SK-N-SH treated with all-trans-retinoic acid at 6 μM for 48 hours (cell line): ENCODE measurements at regions not wholly inside any gene's neighbourhood (a gene's known extent, or its start where the extent isn't known, plus 50 kb on each side); places are given as distances from the start of the nearest gene placed in this dataset.

ENCODE experiments used
- ARNTL ChIP-seq: fragments of 450-650 bp; formaldehyde crosslinking; IDR thresholded peaks from 2 replicates; pipeline ENCODE4 v1.5.0; 2020; ENCODE audit warnings: low read depth, mild to moderate bottlenecking, moderate library complexity, borderline replicate concordance
- BACH2 ChIP-seq: fragments of 250-450 bp; sonication (Bioruptor Pico); IDR thresholded peaks from 2 replicates; pipeline ENCODE4 v1.9.0; 2021; ENCODE audit warnings: mild to moderate bottlenecking, borderline replicate concordance
- CSRNP3 ChIP-seq: fragments of 250-450 bp; sonication (Bioruptor Pico); IDR thresholded peaks from 2 replicates; pipeline ENCODE4 v1.5.1; 2021; ENCODE audit warnings: mild to moderate bottlenecking, moderate library complexity
- RARB ChIP-seq: fragments of 250-450 bp; sonication (Bioruptor Pico); IDR thresholded peaks from 2 replicates; pipeline ENCODE4 v1.8.0; 2021; ENCODE audit warnings: mild to moderate bottlenecking, moderate library complexity
- SNAI2 ChIP-seq: fragments of 250-450 bp; sonication (Bioruptor Pico); IDR thresholded peaks from 2 replicates; pipeline ENCODE4 v1.5.0; 2020; ENCODE audit warnings: mild to moderate bottlenecking, moderate library complexity
- TOX ChIP-seq: fragments of 250-450 bp; sonication (Bioruptor Pico); IDR thresholded peaks from 2 replicates; pipeline ENCODE4 v1.8.0; 2021; ENCODE audit warnings: mild to moderate bottlenecking, moderate library complexity, borderline replicate concordance
- TSHZ2 ChIP-seq: fragments of 250-450 bp; sonication (Bioruptor Pico); IDR thresholded peaks from 2 replicates; pipeline ENCODE4 v1.5.0; 2020; ENCODE audit warnings: mild to moderate bottlenecking, moderate library complexity
- ZFP3 ChIP-seq: fragments of 250-450 bp; sonication (Bioruptor Pico); IDR thresholded peaks from 2 replicates; pipeline ENCODE4 v1.5.0; 2020; ENCODE audit warnings: mild to moderate bottlenecking, moderate library complexity
- ZFP30 ChIP-seq: fragments of 450-650 bp; formaldehyde crosslinking; IDR thresholded peaks from 2 replicates; pipeline ENCODE4 v1.5.0; 2022; ENCODE audit warnings: mild to moderate bottlenecking, moderate library complexity
- ZNF8 ChIP-seq: fragments of 450-650 bp; formaldehyde crosslinking; IDR thresholded peaks from 2 replicates; pipeline ENCODE4 v1.5.0; 2020; ENCODE audit warnings: mild to moderate bottlenecking, moderate library complexity
- TF ChIP-seq, protein P1 (sequence below): fragments of 250-450 bp; sonication (Bioruptor Pico); IDR thresholded peaks from 2 replicates; pipeline ENCODE4 v1.8.0; 2020; ENCODE audit warnings: mild to moderate bottlenecking, moderate library complexity, borderline replicate concordance
- TF ChIP-seq, protein P2 (sequence below): fragments of 250-450 bp; sonication (Bioruptor Pico); IDR thresholded peaks from 2 replicates; pipeline ENCODE4 v1.5.1; 2020; ENCODE audit warnings: low read depth, mild to moderate bottlenecking, moderate library complexity
- TF ChIP-seq, protein P3 (sequence below): fragments of 250-450 bp; sonication (Bioruptor Pico); IDR thresholded peaks from 2 replicates; pipeline ENCODE4 v1.8.0; 2021; ENCODE audit warnings: low read depth, mild to moderate bottlenecking, moderate library complexity, borderline replicate concordance

GRCh38 chr11:42849362-42849761, 462.4 kb upstream of the API5 start:
- TF ChIP-seq, protein P1, sequence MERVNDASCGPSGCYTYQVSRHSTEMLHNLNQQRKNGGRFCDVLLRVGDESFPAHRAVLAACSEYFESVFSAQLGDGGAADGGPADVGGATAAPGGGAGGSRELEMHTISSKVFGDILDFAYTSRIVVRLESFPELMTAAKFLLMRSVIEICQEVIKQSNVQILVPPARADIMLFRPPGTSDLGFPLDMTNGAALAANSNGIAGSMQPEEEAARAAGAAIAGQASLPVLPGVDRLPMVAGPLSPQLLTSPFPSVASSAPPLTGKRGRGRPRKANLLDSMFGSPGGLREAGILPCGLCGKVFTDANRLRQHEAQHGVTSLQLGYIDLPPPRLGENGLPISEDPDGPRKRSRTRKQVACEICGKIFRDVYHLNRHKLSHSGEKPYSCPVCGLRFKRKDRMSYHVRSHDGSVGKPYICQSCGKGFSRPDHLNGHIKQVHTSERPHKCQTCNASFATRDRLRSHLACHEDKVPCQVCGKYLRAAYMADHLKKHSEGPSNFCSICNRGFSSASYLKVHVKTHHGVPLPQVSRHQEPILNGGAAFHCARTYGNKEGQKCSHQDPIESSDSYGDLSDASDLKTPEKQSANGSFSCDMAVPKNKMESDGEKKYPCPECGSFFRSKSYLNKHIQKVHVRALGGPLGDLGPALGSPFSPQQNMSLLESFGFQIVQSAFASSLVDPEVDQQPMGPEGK (CRISPR knock-in tag), result no peak
- no peak for TF ChIP-seq SNAI2 (CRISPR knock-in tag)
- TF ChIP-seq TOX, result no peak
- TF ChIP-seq TSHZ2 (CRISPR knock-in tag), result no peak
- TF ChIP-seq, protein P2, sequence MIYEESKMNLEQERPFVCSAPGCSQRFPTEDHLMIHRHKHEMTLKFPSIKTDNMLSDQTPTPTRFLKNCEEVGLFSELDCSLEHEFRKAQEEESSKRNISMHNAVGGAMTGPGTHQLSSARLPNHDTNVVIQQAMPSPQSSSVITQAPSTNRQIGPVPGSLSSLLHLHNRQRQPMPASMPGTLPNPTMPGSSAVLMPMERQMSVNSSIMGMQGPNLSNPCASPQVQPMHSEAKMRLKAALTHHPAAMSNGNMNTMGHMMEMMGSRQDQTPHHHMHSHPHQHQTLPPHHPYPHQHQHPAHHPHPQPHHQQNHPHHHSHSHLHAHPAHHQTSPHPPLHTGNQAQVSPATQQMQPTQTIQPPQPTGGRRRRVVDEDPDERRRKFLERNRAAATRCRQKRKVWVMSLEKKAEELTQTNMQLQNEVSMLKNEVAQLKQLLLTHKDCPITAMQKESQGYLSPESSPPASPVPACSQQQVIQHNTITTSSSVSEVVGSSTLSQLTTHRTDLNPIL (CRISPR knock-in tag), result no peak
- TF ChIP-seq, protein P3, sequence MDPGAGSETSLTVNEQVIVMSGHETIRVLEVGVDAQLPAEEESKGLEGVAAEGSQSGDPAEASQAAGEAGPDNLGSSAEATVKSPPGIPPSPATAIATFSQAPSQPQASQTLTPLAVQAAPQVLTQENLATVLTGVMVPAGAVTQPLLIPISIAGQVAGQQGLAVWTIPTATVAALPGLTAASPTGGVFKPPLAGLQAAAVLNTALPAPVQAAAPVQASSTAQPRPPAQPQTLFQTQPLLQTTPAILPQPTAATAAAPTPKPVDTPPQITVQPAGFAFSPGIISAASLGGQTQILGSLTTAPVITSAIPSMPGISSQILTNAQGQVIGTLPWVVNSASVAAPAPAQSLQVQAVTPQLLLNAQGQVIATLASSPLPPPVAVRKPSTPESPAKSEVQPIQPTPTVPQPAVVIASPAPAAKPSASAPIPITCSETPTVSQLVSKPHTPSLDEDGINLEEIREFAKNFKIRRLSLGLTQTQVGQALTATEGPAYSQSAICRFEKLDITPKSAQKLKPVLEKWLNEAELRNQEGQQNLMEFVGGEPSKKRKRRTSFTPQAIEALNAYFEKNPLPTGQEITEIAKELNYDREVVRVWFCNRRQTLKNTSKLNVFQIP (CRISPR knock-in tag), result no peak
- no peak for TF ChIP-seq BACH2 (CRISPR knock-in tag)
- no peak for TF ChIP-seq ZFP3 (CRISPR knock-in tag)
- TF ChIP-seq RARB, result no peak
- no peak for TF ChIP-seq ARNTL
- no peak for TF ChIP-seq ZFP30 (CRISPR knock-in tag)
- no peak for TF ChIP-seq ZNF8 (CRISPR knock-in tag)
- no peak for TF ChIP-seq CSRNP3 (CRISPR knock-in tag)
